Stimulated activated CD4-positive, alpha-beta T cell treated with anti-CD3 and anti-CD28 coated beads, TNF-alpha, amount 100 ng/mL, for 1 hour (primary cell): ENCODE measurements at regions not wholly inside any gene's neighbourhood (a gene's known extent, or its start where the extent isn't known, plus 50 kb on each side); places are given as distances from the start of the nearest gene placed in this dataset.
"Not testable (repeated sequence)": the region's sequence is repeated elsewhere in the genome, so short reads cannot be mapped to it uniquely, and the experiment has no call there.

Experiments
- DNase-seq, 3 donors: peaks; one replicate each; pipeline ENCODE4 v3.0.0-alpha.2; 2020; ENCODE audit warnings: low read depth in 3 of 3, low spot score in 1 of 3

DNA sequence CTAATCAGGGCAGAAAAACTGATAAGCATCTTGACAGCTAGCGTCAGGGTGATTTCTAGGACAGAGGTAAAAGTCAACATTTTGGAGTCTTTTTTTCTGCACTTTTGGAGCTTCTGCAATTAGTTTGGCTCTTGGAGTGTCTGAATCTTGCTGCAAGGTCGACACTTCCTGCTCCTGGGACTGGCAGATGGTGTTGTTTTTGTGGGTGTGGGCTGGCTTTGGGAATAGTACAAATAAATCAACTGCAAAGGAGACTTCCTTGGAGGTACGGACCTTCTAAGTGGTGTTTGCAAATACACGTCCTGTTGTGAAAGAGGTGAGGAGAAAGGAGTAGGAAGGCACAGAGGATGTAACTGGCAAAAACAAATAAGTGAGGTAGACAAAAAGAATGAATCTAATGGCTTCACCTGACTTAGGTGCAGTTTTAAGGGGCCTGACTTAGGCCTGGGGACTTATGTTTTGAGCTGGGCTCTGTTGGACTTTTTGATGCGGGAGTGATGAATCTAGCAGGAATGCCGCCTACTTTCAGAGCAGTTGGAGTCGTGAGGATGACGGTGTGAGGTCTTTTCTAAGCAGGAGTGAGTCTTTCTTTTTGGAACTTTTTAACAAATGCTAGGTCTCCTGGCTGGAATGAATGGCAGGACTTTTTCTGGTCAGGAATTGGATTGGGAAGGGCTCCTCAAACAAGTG is 195.1 kb downstream of the OTOP1 start:
- DNase-seq: not testable (repeated sequence)

DNA sequence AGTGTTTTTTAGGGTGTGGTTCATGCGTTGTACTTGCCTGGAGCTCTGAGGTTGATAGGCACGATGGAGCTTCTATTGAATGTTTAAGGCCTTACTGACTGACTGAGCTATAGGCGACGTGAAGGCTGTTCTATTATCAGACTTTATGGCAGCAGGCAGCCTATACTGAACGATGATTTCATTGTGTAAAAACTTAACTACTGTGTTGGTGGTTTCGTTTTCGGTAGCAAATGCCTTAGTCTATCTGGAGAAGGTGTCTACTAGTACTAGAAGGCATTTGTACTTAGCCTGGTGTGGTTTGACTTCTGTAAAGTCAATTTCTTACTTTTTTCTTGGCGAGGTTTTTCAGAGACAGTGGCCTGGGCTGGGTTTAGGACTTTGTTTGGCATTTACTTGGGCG is 194.4 kb downstream of the OTOP1 start:
- DNase-seq: not testable (repeated sequence)

DNA sequence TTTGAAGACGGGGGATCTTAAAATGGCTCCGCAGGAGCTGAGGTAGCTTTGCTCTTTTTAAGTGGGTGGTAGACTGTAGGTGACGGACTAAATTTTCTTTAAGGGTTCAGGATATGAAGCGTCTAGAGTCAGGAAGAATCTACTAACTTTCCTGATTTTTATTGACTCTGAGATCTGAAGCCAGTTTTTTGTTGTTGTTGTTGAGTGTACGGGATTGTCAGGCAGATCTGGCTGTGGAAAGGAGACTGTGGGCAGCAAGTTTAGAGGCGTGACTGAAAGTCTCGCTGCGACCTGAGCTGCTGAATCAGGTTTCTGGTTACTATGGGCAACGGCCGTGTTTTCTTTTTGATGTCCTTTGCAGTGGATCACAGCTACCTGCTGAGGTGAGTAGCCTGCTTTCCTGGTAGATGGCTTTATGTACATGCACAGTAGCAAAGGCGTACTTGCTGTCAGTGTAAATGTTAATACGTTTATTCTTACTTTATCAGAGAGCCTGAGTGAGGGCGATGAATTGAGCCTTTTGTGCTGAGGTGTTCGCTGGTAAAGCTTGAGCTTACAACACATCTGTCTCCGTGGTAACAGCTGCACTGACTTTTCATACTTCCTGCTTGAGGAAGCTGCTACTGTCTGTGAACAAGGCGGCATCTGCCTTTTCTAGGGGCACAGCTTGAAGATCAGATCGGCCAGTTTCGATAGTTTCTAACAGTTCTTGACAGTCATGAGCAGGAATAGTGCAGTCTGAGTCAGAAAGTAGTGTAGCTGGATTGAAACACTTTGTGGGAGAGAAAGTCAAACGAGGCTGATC is 193.7 kb downstream of the OTOP1 start:
- DNase-seq: not testable (repeated sequence)

DNA sequence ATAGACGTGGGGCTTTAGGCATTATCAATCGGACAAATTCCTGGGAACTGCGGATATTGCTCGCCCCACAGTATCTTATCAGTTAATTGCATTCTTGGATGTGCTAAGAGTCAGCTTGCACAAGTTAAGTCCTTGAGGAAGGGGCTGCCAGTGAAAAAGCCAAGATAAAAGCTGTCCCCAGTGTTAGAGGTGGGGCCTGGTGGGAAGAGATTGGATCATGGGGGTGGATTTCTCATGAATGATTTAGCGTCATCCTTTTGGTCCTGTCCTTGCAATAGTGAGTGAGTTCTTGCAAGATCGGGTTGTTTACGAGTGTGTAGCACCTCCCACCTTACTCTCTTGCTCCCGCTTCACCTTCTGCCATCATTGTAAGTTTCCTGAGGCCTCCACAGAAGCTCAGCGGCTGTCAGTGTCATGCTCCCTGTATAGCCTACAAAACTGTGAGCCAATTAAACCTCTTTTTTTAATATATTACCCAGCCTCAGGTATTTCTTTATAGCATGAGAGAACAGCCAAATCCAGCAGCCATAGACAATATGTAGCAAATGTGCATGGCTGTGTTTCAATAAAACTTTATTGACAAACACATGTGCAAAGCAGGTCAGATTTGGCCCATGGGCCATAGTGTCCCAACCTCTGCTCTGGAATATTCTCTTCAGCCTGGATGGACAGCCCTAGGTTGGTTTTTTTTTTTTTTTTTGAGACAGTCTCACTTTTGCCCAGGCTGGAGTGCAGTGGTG is 189.2 kb downstream of the OTOP1 start:
- not testable (repeated sequence) for DNase-seq

DNA sequence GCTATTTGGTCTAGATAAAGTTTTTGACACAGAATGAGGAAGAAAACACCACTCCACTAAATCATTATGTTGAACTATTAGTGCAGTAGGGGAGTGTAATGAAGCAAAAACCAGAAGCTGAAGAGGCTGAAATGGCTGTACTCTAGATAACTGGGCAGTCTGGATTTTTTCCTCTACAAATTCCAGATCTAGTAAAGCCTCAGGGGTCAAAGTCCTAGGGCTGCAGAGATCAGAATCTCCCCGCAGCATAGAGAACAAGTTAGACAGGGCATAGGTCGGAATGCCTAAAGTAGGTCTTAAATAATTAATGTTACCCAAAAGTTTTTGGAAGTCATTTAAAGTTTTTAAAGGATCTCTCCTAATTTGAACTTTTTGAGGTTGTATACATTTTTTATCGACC is 180.9 kb downstream of the OTOP1 start:
- not testable (repeated sequence) for DNase-seq

DNA sequence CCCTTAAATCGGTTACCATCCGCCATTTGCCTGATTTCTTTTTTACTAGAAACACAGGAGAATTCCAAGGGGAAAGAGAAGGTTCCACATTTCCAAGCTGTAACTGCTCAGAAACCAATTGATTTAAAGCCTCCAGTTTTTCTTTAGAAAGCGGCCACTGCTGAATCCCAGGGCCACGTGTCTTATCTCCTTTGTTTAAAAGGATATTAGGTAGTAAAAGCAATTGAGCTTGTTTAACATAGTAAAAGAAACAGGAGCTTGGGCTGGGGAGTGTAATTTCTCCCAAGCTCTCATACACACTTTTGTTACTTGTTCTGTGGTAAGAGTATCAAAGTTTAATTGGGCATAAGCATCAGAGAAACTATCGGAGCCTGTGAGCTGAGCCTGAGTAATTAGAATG is 180.0 kb downstream of the OTOP1 start:
- not testable (repeated sequence) for DNase-seq

DNA sequence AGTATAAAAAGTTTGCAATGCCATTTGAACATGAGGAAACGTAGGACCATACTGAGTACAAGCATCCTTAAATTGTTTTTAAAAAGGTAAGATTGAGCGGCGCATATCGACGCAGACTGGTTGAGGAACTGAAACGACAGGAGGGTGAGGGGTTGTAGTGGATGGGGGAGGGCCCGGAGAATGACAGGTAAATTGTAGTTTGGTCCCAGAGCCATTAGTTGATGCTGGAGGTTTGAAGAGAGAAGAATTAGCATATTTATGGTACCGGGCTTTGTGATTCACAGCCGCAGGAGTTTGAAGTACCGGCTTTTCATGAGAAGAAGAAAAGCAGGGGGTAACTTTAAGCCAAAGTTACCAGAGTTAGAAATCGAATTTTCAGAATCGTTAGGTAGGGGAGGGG is 179.5 kb downstream of the OTOP1 start:
- not testable (repeated sequence) for DNase-seq

DNA sequence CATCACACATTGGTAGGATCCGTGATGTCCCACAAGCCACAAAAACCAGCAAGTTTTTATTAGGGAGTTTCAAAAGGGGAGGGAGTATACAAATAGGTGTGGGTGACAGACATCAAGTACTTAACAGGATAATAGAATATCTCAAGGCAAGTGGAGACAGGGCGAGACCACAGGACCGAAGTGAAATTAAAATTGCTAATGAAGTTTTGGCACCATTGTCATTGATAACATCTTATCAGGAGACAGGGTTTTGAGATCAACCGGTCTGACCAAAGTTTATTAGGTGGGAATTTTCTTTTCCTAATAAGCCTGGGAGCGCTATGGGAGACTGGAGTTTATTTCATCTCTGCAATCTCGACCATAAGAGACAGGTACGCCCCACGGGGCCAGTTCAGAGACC is 178.5 kb downstream of the OTOP1 start:
- not testable (repeated sequence) for DNase-seq

DNA sequence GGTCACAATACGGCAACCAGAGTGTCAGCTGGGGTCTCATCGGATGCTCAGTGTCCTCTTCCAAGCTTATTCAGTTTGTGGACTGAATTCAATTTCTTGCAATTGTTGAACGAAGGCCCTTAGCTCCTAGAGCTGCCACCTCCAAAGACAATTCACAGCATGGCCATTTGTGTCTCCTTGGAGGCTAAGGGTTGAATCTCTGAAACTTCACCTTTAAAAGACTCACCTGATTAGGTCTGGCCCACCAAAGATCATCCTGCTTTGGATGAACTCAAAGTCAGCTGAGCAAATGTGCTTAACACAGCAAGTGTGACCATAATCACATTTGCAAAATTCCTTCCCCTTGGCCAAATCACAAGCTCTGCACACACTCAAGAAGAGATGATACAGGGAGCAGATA is 175.9 kb downstream of the OTOP1 start:
- DNase-seq: not testable (repeated sequence)

DNA sequence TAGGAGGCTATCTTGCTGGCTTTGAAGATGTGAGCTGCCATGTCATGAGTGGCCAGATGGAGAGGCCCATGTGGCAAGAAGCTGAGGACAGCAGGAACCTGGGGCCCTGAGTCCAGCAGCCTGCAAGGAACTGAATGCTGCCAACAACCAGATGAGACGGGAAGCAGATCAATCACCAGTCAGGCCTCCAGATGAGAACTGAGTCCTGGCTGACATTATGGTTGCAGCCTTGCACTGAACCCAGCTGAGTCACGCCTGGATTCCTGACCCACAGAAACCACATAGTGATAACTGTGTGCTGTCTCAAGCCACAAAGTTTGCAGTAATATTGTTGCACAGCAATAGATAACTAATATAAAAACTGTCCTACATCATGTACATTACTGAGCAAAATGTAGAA is 173.8 kb downstream of the OTOP1 start:
- DNase-seq: not testable (repeated sequence)

DNA sequence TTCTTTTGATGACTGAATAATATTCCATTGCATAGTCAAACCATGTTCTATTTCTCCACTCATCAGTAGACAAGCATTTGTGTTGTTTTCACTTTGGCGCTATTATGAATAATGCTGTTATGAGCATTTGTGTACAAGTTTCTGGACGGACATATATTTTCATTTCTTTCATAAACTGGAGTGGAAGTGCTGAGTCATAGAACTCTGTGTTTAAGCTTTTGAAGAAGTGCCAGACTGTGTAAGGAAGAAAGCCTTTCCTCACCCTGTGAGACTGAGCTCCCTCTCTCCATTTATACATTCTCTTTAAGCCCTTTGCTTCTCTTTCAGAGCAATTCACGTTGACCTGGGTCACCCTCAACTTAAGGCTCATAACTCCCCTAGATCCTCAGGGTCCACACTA is 169.5 kb downstream of the OTOP1 start:
- DNase-seq: not testable (repeated sequence)

DNA sequence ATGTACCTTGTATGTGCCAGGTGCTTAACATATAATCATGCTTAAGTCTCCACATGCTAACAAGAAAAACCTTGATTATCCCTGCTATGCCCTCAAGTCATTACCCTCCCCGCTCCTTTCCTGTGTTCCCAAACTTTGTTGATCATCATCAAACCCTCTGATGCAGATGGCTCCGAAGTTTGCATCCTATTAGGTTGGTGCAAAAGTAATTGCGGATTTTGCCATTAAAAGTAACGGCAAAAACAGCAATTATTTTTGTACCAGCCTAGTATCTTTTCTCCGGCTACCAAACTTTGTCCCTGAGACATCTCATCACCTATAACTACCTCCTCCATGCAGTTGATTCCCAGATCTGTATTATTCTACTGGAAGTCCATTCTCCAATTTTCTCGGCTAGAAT is 142.6 kb downstream of the OTOP1 start:
- not testable (repeated sequence) for DNase-seq

DNA sequence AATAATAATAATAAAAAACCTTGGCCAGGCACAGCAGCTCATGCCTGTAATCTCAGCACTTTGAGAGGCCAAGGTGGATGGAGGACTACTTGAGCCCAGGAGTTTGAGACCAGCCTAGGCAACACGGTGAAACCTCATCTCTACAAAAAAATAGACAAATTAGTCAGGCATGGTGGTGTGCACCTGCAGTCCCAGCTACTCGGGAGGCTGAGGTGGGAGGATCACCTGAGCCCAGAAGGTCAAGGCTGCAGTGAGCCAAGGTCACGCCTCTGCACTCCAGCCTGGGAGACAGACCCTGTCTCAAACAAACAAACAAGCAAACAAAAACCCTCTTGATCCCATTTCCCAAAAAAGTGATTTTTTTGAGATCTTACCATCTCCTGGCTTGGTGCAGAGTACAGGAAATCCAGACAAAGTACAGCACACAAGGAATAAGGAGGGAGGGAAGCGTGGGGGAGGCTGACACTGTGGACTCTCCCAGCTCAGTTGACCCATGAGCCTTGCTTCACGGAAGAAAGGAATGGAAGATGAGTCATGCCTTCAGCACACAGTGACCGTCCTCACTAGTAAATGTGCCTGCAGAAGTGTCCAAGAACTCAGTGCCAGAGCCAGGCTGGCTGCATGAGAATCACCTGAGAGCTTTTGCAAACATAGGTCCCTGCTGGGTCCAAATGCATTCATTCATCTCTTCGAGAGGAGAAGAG is 136.9 kb downstream of the OTOP1 start:
- DNase-seq: not testable (repeated sequence)

DNA sequence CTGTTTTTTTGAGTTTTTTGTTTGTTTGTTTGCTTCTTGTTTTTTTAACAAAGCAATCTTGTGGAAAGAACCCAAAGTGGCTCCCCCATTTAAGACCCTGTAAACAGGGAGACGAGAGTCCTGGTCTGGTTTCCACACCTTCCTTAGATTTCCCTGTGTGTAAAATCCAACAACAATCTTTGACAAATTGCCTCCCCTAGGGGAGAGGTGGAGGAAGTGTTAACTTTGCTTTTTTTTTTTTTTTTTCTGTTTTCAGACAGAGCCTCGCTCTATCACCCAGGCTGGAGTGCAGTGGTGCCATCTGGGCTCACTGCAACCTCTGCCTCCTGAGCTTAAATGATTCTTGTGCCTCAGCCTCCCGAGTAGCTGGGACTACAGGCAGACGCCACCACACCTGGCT is 136.0 kb downstream of the OTOP1 start:
- DNase-seq: not testable (repeated sequence)

DNA sequence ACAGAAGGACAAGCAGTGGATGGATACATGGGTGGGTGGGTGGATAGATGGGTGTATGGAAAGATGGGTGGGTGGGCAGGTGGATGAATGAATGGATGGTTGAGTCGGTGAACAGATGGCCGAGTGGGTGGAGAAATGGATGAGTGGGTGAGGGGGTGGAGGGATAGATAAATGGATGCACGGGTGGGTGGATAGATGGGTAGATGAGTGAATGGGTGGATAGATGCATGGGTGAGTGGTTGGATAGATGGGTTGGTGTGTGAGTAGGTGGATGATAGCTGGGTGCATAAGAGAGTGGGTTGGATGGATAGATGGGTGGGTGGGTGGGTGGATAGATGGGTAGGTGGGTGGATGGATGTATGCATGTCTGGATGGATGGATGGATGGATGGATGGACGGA is 134.6 kb downstream of the OTOP1 start:
- not testable (repeated sequence) for DNase-seq

DNA sequence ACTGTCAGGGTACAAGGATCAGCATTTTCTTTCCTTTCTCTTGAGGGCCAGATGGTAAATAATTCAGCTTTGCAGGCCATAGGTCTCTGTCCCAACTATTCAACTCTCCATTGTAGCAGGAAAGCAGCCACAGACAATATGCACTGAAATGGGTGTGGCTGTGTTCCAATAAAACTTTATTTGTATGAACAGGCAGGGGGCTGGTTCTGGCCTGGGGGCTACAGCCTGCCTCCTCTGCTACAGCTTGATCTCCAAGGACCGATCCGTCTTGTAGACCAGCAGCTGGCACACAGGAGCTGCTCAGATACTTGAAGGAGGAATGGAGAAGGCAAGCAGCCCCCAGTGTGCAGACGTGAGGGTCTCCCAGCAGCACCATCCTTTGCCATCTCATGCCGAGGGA is 127.1 kb downstream of the OTOP1 start:
- DNase-seq: not testable (repeated sequence)

DNA sequence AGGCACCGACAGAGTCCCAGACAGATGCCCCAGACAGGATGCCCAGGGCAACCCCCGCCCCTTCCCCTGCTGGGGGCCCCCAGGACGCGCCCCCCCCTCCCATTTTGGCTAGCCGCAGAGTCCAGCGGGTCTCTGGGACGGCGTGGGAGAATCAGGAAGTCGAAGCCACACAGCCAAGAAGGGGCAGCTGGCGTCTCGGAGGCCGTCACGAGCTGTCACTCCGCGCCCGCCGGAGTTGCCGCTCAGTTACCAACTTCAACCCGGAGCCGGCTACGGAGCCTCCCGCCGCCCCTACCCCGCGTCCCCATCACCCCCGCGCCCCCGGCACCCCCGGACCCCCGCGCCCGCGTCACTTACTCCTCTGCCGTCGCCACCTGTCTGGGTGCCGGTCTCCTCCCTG is 119.8 kb downstream of the OTOP1 start:
- not testable (repeated sequence) for DNase-seq

DNA sequence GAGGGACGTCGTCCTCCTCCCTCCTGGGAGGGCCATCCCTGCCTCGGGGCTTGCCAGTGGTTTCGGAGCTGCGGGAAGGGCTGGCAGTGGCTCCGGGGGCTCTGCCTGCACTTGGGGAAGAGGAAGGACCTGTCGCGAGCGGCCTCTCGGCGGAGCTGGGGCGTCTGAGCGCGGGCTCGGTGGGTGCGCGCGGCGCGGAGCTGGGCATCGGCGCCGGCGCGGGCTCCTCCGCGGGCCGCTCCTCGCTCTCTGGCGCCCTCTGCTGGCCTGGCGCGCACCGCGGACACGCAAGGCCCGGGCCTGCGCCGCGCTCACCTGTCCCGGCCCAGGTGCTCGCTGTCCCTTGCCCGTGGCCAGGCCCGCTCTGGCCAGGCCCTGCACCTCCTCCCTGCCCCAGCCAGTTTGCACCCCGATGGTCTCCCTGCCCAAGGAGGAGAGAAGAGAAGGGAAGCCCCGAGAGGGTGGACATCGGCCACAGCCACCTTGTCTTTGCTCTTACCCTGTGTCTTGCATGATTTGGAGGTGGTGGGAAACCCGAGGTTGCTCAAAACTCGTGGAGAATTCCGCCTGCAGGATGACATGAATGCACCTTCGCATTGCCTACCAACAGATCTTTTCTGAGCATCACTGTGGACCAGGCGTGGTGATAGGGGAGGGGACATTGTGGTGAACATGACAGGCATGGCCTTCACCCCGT is 119.2 kb downstream of the OTOP1 start:
- peak; percentile 8 to 79 (median 41) for DNase-seq

DNA sequence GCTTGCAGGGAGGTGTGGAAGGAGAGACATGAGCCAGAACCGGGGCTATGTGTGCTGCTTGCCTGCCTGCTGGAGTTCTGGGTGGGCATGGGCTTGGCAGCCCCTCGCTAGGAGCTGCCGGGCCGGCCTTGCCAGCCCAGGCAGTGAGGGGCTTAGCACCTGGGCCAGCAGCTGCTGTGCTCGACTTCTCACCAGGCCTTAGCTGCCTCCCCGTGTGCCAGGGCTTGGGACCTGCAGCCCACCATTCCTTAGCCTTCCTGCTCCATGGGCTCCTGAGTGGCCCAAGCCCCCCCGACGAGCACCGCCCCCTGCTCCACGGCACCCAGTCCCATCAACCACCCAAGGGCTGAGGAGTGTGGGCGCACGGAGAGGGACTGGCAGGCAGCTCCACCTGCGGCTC is 111.3 kb downstream of the OTOP1 start:
- DNase-seq: not testable (repeated sequence)

DNA sequence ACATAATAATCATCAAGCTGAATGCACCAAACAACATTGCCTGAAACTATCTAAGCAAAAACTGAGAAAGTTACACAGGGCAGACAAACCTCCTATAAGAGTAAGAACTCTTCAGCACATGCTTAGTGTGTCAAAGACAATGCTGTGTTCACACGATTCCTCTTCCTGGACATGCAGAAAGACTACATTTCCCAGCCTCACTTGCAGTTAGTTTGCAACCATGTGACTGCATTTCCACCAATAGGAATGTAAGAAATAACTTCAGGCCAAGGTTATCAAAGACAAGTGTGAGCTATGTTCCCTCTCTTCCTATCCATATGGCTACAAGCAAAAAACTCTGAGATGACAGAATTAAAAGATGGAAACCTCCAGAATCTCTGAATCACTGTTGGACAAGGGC is 109.8 kb downstream of the OTOP1 start:
- DNase-seq: not testable (repeated sequence)
